Stimulated activated CD8-positive, alpha-beta memory T cell treated with anti-CD3 and anti-CD28 coated beads, Interleukin-2, amount 100 ng/mL, for 48 hours (primary cell): ENCODE measurements at regions not wholly inside any gene's neighbourhood (a gene's known extent, or its start where the extent isn't known, plus 50 kb on each side); places are given as distances from the start of the nearest gene placed in this dataset.

Source experiments
- DNase-seq, 2 donors: peaks; one replicate each; pipeline ENCODE4 v3.0.0-alpha.2; 2020; ENCODE audit warnings: low read depth in 2 of 2

GRCh38 chr4:145427991-145428390, 53.7 kb upstream of the SMAD1 start:
- DNase-seq, result no peak

- DNase-seq, result no peak
Measured at GRCh38 chr4:145427221-145427620, 54.4 kb upstream of the SMAD1 start.

DNA sequence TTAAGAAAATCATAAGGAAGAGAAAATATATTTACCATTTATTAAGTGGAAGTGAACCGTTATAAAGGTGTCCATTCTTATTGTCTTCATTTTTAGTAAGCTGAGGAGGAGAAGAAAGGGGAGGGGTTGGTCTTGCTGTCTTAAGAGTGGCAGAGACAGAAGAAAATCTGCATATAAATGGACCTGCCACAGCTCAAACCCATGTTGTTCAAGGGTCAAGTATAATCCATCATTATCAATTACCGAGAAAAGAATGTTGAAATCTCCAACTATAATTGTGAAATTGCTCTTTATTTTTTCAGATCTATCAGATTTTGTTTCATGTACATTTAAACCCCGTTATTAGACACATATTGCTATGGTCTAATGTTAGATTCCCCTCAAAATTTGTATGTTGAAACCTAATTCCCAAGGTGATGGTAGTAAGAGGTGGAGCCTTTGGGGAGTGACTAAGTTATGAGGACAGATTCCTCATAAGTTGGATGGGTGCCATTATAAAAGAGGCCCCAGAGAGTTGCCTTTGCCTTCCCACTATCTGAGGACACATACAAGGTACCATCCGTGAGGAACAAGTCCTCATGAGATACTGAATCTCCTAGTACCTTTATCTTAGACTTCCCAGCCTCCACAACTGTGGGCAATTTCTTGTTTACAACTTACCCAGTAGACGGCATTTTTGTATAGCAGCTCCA, 58.5 kb upstream of the SMAD1 start:
- DNase-seq, result no peak

DNA sequence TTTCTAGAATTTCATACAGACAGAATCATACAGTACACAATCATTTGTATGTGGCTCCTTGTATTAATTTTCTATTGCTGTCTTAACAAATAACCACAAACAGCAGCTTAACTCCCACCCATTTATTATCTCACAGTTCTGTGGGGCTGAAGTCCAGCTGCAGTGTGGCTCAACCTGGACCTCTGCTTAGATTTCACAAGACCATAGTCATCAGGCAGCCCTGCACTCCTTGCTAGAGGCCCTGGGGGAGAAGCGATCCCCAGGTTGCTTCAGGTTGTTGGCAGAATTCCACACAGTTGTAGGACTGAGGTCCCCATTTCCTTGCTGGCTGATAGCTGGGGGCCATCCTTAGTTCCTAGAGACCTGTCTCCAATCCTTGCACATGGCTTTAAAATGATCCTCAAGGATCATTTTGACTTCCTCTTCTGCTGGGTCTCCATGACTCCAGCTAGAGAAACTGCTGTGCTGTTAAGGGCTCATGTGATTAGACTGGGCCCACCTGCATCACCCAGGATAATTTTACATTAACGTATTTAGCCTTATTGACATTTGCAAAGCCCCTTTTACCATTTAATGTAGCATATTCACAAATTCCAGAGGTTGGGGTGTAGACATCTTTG, 60.9 kb upstream of the SMAD1 start:
- no peak for DNase-seq

GRCh38 chr4:145418739-145419138, 62.9 kb upstream of the SMAD1 start:
- DNase-seq, result no peak

DNA sequence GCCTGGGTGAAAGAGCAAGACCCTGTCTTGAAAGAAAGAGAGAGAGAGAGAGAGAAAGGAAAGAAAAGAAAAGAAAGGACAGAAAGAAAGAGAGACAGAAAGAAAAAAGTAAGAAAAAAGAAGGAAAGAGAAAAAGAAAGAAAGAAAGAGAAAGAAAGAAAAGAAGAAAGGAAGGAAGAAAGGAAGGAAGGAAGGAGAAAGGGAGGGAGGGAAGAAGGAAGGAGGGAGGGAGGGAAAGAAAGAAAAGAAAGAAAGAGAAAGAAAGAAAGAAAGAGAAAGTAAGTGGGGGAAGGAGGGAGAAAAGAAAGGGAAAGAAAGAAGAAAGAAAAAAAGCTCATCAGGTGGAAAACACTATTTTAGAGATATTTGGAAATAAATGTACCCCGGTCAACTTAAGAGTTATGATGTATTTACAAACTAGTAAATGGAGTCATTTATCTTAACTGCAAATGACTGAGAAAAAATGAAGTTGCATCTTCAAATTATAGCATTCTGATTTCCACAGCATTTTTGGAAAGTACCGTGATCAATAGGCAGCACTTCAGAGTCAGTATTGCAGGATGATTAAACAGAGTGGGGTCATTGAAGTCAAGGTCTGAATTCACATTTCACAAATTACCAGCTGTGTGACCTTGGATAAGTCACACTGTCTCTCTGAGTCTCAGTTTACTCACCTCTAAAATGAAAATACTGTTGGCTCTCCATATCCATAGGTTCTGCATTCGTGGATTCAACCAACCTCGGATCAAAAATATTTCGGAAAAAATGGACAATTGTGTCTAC, 64.1 kb upstream of the SMAD1 start:
- DNase-seq, result no peak

DNA sequence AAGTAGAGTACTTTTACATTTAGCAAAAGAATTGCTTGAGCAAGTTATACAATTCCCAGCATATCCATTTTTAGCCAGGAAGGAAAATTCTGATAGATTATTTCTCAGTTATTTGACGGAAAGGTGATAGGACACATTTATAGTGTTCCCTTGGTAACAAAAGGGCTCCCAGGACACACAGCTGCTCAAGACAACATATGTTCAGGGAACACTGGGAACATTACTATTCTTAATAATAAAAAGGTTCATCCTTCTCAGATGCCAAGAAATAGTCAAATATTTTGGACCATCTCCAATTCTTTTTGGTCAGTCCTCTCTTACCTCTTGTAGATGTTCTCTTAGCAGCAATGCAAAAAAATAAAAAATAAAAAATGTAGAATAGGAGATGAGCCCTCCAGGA, 66.8 kb upstream of the SMAD1 start:
- no peak for DNase-seq

DNA sequence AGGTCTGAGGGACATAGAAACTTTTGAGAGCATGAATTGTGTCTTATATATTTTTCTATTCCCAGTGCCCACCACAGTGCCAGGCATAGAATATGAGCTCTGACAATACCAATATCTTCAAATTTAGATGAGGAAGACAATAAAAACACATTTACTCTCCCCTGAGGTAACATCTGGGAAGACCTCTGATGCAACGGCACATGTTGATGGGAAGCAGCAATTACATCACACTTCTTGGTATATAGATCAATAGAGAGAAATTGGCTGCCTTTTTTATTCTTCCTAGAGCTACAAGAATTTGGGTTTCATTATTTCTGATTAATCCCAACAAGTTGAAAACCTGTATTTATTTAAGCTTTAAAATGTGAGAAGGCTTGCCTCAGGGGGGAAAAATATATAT, 67.4 kb upstream of the SMAD1 start:
- no peak for DNase-seq

GRCh38 chr4:145406970-145407369, 74.7 kb upstream of the SMAD1 start:
- DNase-seq, result no peak

- no peak for DNase-seq
Measured at GRCh38 chr4:145404761-145405160, 76.9 kb upstream of the SMAD1 start.

GRCh38 chr4:145396581-145396980, 85.1 kb upstream of the SMAD1 start:
- DNase-seq, result no peak

DNA sequence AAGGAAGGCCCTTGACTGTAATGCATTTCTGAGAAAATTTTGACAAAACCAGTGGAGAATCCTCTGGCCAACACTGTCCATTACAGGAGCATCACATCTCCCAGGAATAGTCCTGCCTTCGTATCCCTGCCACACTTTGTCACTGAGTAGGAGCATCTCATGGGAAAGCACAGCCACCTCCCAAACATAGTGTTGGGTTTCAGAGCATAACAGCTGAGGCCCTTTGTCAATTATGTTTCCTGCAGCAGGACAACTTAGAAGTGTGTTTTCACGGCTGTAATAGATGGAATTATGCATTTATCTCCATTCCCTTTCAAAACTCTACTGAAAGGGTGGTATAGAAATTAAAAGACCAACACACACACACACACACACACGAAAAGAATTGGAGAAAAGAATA, 91.1 kb upstream of the SMAD1 start:
- DNase-seq, result no peak

GRCh38 chr4:145389550-145389949, 92.1 kb upstream of the SMAD1 start:
- DNase-seq, result no peak

GRCh38 chr4:145388043-145388442, 93.6 kb upstream of the SMAD1 start:
- DNase-seq, result no peak

DNA sequence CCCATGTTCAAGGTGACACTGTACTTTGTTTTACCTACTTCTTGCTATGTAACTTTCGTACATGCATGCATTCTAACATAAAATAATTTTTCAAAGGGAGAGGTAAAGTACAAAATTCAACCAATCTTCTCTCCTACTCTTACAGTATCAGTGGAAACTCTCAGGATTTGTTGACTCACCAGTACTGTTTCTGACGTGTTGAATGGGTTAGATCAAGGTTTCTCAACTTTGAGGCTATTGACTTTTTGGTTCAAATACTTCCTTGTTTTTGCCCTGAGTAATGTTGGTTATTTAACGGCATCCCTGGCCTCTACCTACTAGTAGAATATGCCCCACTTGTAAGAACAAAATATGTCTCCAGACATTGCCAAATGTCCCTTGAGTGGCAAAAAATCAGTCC, 94.6 kb upstream of the SMAD1 start:
- DNase-seq, result no peak

- DNase-seq, result no peak
Measured at GRCh38 chr4:145381163-145381562, 100.5 kb upstream of the SMAD1 start.

DNA sequence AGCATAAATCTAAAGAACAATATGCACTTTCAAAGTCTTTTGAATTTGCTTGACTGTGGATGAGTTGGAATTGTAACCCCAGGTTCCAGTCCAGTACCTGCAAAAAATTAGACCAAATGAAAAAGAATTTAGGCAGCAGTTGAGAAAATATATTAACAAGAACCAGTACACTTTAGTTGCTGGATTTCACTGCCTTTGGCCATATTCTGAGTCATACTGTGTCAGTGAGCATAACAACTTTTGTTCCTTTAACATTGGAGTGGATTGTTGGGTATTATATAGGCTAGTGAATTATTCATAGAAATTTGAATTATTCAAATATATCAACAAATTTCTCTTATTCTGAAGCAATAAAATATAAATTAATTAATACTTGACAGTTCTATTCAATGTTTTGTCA, 101.5 kb upstream of the SMAD1 start:
- no peak for DNase-seq

DNA sequence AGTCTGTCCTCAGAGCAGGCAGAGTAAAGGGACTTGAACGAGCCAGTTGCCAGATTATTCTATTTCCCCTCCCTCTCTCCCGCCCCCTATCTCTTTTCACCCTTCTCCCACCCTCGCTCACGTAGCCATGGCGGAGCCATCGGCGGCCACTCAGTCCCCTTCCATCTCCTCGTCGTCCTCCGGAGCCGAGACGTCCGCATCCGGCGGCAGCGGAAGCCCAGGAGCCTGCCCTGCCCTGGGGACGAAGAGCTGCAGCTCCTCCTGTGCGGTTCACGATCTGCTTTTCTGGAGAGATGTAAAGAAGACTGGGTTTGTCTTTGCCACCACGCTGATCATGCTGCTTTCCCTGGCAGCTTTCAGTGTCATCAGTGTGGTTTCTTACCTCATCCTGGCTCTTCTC, 106.2 kb upstream of the SMAD1 start:
- DNase-seq, result no peak

DNA sequence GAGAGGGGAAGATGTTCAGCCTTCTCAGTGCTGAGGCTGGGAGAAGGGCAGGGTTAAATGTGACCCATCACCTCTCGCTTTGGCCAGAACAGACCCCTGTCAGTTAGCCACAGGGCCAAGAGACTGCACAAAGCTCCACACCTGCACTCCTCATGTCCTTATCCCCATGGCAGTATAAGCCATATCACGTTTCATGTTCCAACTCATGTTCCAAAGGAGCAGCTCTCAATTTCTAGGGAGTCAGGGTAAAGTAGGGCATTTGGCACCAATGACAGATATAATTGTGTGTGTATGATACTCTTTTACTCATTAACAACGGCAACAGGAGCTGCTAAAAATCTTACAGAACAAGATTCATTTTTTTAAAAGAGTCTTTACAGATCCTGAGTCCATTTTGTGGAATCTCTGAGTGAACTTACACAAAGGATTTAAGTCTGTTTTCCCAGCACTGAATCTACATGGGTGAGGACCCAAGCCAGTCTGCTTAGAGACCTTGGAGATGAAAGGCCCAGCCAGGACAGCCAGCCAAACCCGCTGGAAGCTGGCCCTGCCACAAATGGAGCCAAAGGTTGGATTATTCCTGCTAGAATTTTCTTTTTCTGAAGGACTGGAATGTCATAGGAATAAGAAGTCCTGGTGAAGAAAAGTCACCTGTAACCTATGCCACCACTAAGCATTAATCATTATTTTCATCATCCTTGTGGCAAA, 129.1 kb upstream of the SMAD1 start:
- DNase-seq, result no peak

DNA sequence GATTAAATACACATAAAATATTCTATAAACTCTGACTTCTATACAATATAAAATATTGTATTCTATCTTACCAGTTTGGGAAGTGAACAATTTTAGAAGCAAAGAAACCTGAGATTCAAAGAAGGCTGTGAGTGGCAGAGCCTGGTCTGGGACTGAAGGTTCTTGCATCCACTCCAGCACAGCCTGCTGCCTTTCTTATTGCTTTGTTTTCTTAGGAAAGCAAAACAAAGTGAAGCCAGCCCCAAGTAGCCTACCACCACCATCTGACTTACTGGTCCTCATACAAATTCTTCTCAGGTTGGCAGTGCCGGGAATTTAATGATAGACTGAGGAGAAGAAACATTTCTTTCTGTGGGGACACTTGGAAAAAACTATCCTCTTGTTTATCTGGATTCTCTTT, 129.7 kb upstream of the SMAD1 start:
- DNase-seq, result no peak

- no peak for DNase-seq
Measured at GRCh38 chr4:145351162-145351561, 130.5 kb upstream of the SMAD1 start.

GRCh38 chr4:145348291-145348690, 133.4 kb upstream of the SMAD1 start:
- DNase-seq, result no peak

GRCh38 chr4:145347684-145348083, 134.0 kb upstream of the SMAD1 start:
- DNase-seq, result no peak
